ENCODE measurements at regions not wholly inside any gene's neighbourhood (a gene's known extent, or its start where the extent isn't known, plus 50 kb on each side); places are given as distances from the start of the nearest gene placed in this dataset.

- no peaks in the 10 kb centered on the region for H3K79me1 ChIP-seq (ENCODE audit: insufficient read depth, low read depth, low read length, poor library complexity, severe bottlenecking)
- H3K18ac ChIP-seq (ENCODE audit: insufficient read length, low read depth, low read length), result no peak overlapping the region
Observed at GRCh38 chr2:104431701-104432121, 422.2 kb upstream of the POU3F3 start.

More at GRCh38 chr2:104431701-104432121, 422.2 kb upstream of the POU3F3 start:
- Histone ChIP-seq H3K9me3 (ENCODE audit: control insufficient read depth, low read depth, low read length) (no peaks in the 10 kb centered on the region), H3K4me2 (ENCODE audit: insufficient read depth, insufficient read length, low read length) (no peak overlapping the region), H2BK12ac (ENCODE audit: insufficient read length, low read depth, low read length) (no peak overlapping the region), H3K27me3 (ENCODE audit: insufficient read depth, low read length) (no peaks in the 10 kb centered on the region), H3K79me2 (ENCODE audit: insufficient read depth, low read length) (no peaks in the 10 kb centered on the region), H4K5ac (ENCODE audit: insufficient read length, low read depth, low read length) (no peak overlapping the region), H3K9ac (ENCODE audit: extremely low read depth, insufficient read length, low read length) (no peak overlapping the region), H3K27ac (ENCODE audit: insufficient read length, low read depth, low read length) (no peak overlapping the region), H4K20me1 (ENCODE audit: control insufficient read depth, insufficient read depth, insufficient read length) (no peaks in the 10 kb centered on the region), H2AFZ (ENCODE audit: low read length) (no peak overlapping the region), H3T11ph (ENCODE audit: low read length) (no peak overlapping the region), H3K4ac (ENCODE audit: low read depth, low read length) (no peak overlapping the region), H2BK20ac (ENCODE audit: low read depth, low read length, poor library complexity, severe bottlenecking) (no peak overlapping the region), H4K8ac (replicated peaks; ENCODE audit: insufficient read length, low read depth, low read length) (no peak overlapping the region), H2BK120ac (ENCODE audit: low read depth, low read length, poor library complexity, severe bottlenecking) (no peak overlapping the region), H3K4me1 (ENCODE audit: insufficient read depth, low read length) (peaks cover 4% of the 10 kb centered on the region), H4K91ac (ENCODE audit: insufficient read length, low read depth, low read length) (no peak overlapping the region), H2BK15ac (ENCODE audit: low read depth, low read length) (no peak overlapping the region), H3K23ac (ENCODE audit: insufficient read length, low read depth, low read length) (no peak overlapping the region), H2BK5ac (ENCODE audit: insufficient read length, low read length) (no peak overlapping the region), H3K14ac (ENCODE audit: insufficient read depth, low read length) (no peak overlapping the region), H3K23me2 (ENCODE audit: insufficient read length, low read depth, low read length, poor library complexity, severe bottlenecking) (no peaks in the 10 kb centered on the region), H2AK5ac (ENCODE audit: insufficient read length, low read length) (no peak overlapping the region), H3K56ac (ENCODE audit: insufficient read length, low read depth, low read length) (no peak overlapping the region)
- no peak for TF ChIP-seq CTCF (conservative IDR thresholded peaks at IDR 0.05)
- H3K4me3 Mint-ChIP-seq, result no peak overlapping the region
- peaks cover 1% of the 10 kb centered on the region; the same call in 1 of the 2 replicates for H3K27me3 Mint-ChIP-seq (ENCODE audit: low read depth)
- no peak for DNase-seq
- no peaks in the 10 kb centered on the region; a peak in 1 of 7 replicates for H3K36me3 Mint-ChIP-seq (ENCODE audit: insufficient read depth in 1 of 3, low read depth in 3 of 3)
- peaks cover 34 to 35% of the 10 kb centered on the region in 2 experiments for H3K4me1 Mint-ChIP-seq
- 100% methylated on average over 2 of the region's 7 CpGs for WGBS (ENCODE audit: extremely low coverage, insufficient read length, low lambda C conversion rate)
- no peak overlapping the region for H3K27ac Mint-ChIP-seq
- H3K9me3 Mint-ChIP-seq, result no peaks in the 10 kb centered on the region

Data from H9 (cell line).